HG03520 (cell line): ENCODE measurements at regions not wholly inside any gene's neighbourhood (a gene's known extent, or its start where the extent isn't known, plus 50 kb on each side); places are given as distances from the start of the nearest gene placed in this dataset.

Source experiments
- ATAC-seq: cut with Tn5 transposase; IDR thresholded peaks from one replicate; pipeline ENCODE4 v1.9.1; 2021; ENCODE audit warnings: mild to moderate bottlenecking, moderate library complexity; ENCODE audit not compliant: unreplicated experiment

DNA sequence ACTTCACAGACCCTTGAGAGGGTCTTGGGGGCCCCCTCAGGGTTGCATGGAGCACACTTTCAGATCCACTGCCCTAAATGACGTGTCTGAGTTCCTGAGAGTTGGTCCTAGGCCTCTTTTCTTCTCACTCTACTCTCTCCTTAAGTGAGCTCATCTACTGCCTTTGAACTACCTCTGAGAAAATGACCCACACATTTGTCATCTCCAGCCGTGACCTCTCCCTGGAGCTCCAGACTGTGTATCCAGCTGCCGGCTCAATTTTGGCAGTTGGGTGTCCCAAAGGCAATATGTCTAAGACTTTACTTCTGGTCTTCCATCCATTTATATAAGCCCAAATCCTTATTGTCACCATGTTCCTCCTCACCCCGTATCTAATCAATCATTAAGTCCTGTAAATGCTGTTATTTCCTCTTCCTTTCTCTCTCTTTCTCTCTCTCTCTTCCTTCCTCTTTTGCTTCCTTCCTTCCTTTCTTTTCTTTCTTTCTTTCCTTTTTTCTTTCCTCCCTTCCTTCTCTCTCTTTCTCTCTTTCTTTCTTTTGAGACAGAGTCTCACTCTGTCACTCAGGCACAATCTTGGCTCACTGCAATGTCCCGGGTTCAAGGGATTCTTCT lies 51.2 kb upstream of the HSPA9 start:
- ATAC-seq, result no peak

DNA sequence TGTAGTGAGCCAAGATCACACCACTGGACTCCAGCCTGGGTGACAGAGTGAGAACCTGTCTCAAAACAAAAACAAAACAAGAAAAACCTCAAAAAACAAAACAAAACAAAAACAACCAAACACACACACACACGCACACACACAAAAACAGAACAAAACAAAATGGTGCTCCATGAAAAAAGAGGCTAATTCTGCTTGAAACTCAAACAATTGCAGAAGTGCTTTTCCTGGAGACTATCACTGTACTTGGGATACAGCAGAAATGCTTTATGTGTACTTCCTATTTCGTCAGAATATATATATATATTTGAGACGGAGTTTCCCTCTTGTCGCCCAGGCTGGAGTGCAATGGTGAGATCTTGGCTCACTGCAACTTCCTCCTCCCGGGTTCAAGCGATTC lies 49.9 kb upstream of the HSPA9 start:
- no peak for ATAC-seq
